ENCODE measurements at regions not wholly inside any gene's neighbourhood (a gene's known extent, or its start where the extent isn't known, plus 50 kb on each side); places are given as distances from the start of the nearest gene placed in this dataset.

DNA sequence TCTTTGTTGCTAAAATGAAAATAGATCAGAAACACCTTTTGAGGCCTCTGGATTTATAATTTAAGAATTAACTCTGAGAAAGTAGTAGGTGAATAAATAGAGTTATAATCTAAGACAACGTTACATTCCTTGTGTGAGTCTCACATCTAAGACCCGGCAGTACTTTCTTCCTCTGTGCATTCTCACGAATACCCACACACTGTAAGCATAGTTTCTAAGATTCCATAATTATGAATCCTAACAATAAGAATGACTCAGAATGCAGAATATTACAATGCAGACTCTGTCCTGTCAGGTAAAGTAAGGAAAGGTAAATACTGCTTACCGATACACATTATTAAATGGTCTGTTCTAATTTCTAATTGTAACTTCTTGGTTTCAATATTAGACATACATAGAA is 257.7 kb upstream of the CNTN6 start:
- Mint-ChIP-seq H3K9me3 (ENCODE audit: low read depth) (peaks cover 19% of the 10 kb centered on the region), H3K36me3 (ENCODE audit: low read depth) (no peaks in the 10 kb centered on the region), H3K4me1 (ENCODE audit: low read depth) (no peaks in the 10 kb centered on the region), H3K27me3 (ENCODE audit: low read depth) (no peaks in the 10 kb centered on the region), H3K27ac (ENCODE audit: unreplicated experiment) (no peak overlapping the region), H3K4me3 (ENCODE audit: unreplicated experiment) (no peak overlapping the region)
- no peak for DNase-seq (ENCODE audit: low spot score)
- TF ChIP-seq, protein P1, sequence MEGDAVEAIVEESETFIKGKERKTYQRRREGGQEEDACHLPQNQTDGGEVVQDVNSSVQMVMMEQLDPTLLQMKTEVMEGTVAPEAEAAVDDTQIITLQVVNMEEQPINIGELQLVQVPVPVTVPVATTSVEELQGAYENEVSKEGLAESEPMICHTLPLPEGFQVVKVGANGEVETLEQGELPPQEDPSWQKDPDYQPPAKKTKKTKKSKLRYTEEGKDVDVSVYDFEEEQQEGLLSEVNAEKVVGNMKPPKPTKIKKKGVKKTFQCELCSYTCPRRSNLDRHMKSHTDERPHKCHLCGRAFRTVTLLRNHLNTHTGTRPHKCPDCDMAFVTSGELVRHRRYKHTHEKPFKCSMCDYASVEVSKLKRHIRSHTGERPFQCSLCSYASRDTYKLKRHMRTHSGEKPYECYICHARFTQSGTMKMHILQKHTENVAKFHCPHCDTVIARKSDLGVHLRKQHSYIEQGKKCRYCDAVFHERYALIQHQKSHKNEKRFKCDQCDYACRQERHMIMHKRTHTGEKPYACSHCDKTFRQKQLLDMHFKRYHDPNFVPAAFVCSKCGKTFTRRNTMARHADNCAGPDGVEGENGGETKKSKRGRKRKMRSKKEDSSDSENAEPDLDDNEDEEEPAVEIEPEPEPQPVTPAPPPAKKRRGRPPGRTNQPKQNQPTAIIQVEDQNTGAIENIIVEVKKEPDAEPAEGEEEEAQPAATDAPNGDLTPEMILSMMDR (IDR thresholded peaks at IDR 0.05): no peak

DNA sequence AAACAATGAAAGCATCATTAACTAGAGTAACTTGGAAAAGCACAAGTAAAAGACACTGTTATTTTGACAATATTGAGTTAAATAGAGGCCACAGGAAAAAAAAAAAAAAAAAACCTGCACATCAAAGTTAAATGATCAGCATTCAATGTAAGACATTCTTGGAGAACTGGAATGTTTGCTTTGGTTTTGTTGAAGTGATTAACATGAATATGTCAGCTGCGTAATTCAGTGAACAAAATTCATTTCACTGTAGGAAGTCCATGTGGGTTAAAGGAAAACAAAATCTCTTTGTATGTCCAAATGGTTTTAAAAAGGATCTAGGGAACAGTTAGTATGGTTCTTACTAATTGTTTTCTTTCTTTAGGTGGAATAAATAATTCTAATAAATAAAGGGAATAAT is 252.8 kb upstream of the CNTN6 start:
- Mint-ChIP-seq H3K9me3 (ENCODE audit: low read depth) (peaks cover 6% of the 10 kb centered on the region), H3K4me1 (ENCODE audit: low read depth) (no peaks in the 10 kb centered on the region), H3K27me3 (ENCODE audit: low read depth) (no peaks in the 10 kb centered on the region), H3K27ac (ENCODE audit: unreplicated experiment) (no peak overlapping the region), H3K36me3 (ENCODE audit: low read depth) (no peaks in the 10 kb centered on the region), H3K4me3 (ENCODE audit: unreplicated experiment) (no peak overlapping the region)
- TF ChIP-seq, protein P1 (IDR thresholded peaks at IDR 0.05): no peak
- no peak for DNase-seq (ENCODE audit: low spot score)

- Mint-ChIP-seq H3K4me3 (ENCODE audit: unreplicated experiment) (no peak overlapping the region), H3K4me1 (ENCODE audit: low read depth) (no peaks in the 10 kb centered on the region), H3K9me3 (ENCODE audit: low read depth) (peaks cover 27% of the 10 kb centered on the region), H3K36me3 (ENCODE audit: low read depth) (no peaks in the 10 kb centered on the region), H3K27me3 (ENCODE audit: low read depth) (no peaks in the 10 kb centered on the region), H3K27ac (ENCODE audit: unreplicated experiment) (no peak overlapping the region)
- no peak for DNase-seq (ENCODE audit: low spot score)
- TF ChIP-seq, protein P1 (IDR thresholded peaks at IDR 0.05): no peak
These were observed 241.6 kb upstream of the CNTN6 start for GRCh38 chr3:851098-851790.

DNA sequence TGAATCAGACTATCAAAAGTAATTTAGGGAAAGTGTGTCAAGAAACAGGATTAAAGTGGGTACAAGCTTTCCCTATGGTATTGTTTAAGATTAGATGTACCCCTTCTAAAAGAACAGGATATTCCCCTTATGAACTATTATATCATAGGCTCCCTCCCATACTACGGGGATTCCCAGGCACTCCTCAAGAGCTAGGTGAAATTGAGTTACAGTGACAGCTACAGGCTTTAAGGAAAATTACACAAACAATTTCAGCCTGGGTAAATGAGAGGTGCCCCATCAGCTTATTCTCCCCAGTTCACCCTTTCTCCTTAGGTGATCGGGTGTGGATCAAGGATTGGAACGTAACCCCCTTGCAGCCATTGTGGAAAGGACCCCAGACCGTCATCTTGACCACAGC is 240.8 kb upstream of the CNTN6 start:
- Mint-ChIP-seq H3K4me3 (ENCODE audit: unreplicated experiment) (no peak overlapping the region), H3K4me1 (ENCODE audit: low read depth) (no peaks in the 10 kb centered on the region), H3K27ac (ENCODE audit: unreplicated experiment) (no peak overlapping the region), H3K36me3 (ENCODE audit: low read depth) (no peaks in the 10 kb centered on the region), H3K9me3 (ENCODE audit: low read depth) (peaks cover 26% of the 10 kb centered on the region), H3K27me3 (ENCODE audit: low read depth) (no peaks in the 10 kb centered on the region)
- TF ChIP-seq, protein P1 (IDR thresholded peaks at IDR 0.05): no peak
- DNase-seq (ENCODE audit: low spot score): no peak

- H3K4me3 Mint-ChIP-seq (ENCODE audit: unreplicated experiment): no peak overlapping the region
- no peaks in the 10 kb centered on the region for H3K36me3 Mint-ChIP-seq (ENCODE audit: low read depth)
- DNase-seq (ENCODE audit: low spot score): no peak
- no peaks in the 10 kb centered on the region for H3K4me1 Mint-ChIP-seq (ENCODE audit: low read depth)
- H3K27ac Mint-ChIP-seq (ENCODE audit: unreplicated experiment): no peak overlapping the region
- TF ChIP-seq, protein P1 (IDR thresholded peaks at IDR 0.05): no peak
- peaks cover 18% of the 10 kb centered on the region for H3K9me3 Mint-ChIP-seq (ENCODE audit: low read depth)
- H3K27me3 Mint-ChIP-seq (ENCODE audit: low read depth): no peaks in the 10 kb centered on the region
These were observed 239.3 kb upstream of the CNTN6 start for GRCh38 chr3:853489-853888.
